Bronchial epithelial cell (primary cell): ENCODE measurements at regions not wholly inside any gene's neighbourhood (a gene's known extent, or its start where the extent isn't known, plus 50 kb on each side); places are given as distances from the start of the nearest gene placed in this dataset.
"Not testable (repeated sequence)": the region's sequence is repeated elsewhere in the genome, so short reads cannot be mapped to it uniquely, and the experiment has no call there.

ENCODE experiments used
- DNase-seq: peaks from one replicate; pipeline ENCODE4 v3.0.0-alpha.2; 2010; ENCODE audit warnings: low read depth
- FAIRE-seq: peaks from 2 replicates; lab custom pipeline; 2011; peaks lifted over from hg19 to GRCh38; lab: Jason Lieb, UNC
- H3K27me3 ChIP-seq: 2 replicates; pipeline ENCODE4 v1.5.1; 2011; ENCODE audit warnings: low read length; ENCODE audit not compliant: control insufficient read depth, insufficient read depth
- H3K36me3 ChIP-seq: 2 replicates; pipeline ENCODE4 v1.5.1; 2011; ENCODE audit warnings: low read length; ENCODE audit not compliant: control insufficient read depth, insufficient read depth
- H3K4me3 ChIP-seq: 2 replicates; pipeline ENCODE4 v1.5.1; 2011; ENCODE audit warnings: mild to moderate bottlenecking, low read depth, low read length, control low read depth
- CTCF ChIP-seq: IDR thresholded peaks from 2 replicates; pipeline ENCODE4 v1.5.1; 2011; ENCODE audit warnings: mild to moderate bottlenecking, moderate library complexity, low read length, control low read depth, inconsistent platforms; ENCODE audit not compliant: insufficient read depth, severe bottlenecking

GRCh38 chr1:199084293-199084692 lies 445.5 kb downstream of the PTPRC start:
- H3K27me3 ChIP-seq = no peaks in the 10 kb centered on the region
- no peak overlapping the region for H3K4me3 ChIP-seq
- FAIRE-seq (no peak), DNase-seq (no peak)
- no peaks in the 10 kb centered on the region for H3K36me3 ChIP-seq
- no peak for TF ChIP-seq CTCF

GRCh38 chr1:199085903-199086302 lies 447.1 kb downstream of the PTPRC start:
- DNase-seq = no peak
- H3K4me3 ChIP-seq = no peak overlapping the region
- FAIRE-seq = no peak
- H3K27me3 ChIP-seq = no peaks in the 10 kb centered on the region
- no peaks in the 10 kb centered on the region for H3K36me3 ChIP-seq
- no peak for TF ChIP-seq CTCF

GRCh38 chr1:199087144-199087543 lies 448.3 kb downstream of the PTPRC start:
- no peaks in the 10 kb centered on the region for H3K36me3 ChIP-seq
- TF ChIP-seq CTCF = no peak
- FAIRE-seq (no peak), DNase-seq (no peak)
- H3K4me3 ChIP-seq = no peak overlapping the region
- H3K27me3 ChIP-seq = no peaks in the 10 kb centered on the region

- Histone ChIP-seq H3K4me3 (no peak overlapping the region), H3K36me3 (no peaks in the 10 kb centered on the region), H3K27me3 (no peaks in the 10 kb centered on the region)
- DNase-seq = no peak
- no peak for FAIRE-seq
- no peak for TF ChIP-seq CTCF
Measured at GRCh38 chr1:199089393-199090122, 450.7 kb downstream of the PTPRC start.

GRCh38 chr1:199095628-199096027 lies 456.8 kb downstream of the PTPRC start:
- not testable (repeated sequence) for H3K27me3 ChIP-seq, H3K4me3 ChIP-seq, FAIRE-seq, DNase-seq, H3K36me3 ChIP-seq

- FAIRE-seq = no peak
- H3K27me3 ChIP-seq = no peaks in the 10 kb centered on the region
- H3K4me3 ChIP-seq = no peak overlapping the region
- TF ChIP-seq CTCF = no peak
- peak; percentile 58 for DNase-seq
- H3K36me3 ChIP-seq = no peaks in the 10 kb centered on the region
Measured at GRCh38 chr1:199096591-199096990, 457.8 kb downstream of the PTPRC start.
